NCI-H1930 (cell line): ENCODE measurements at regions not wholly inside any gene's neighbourhood (a gene's known extent, or its start where the extent isn't known, plus 50 kb on each side); places are given as distances from the start of the nearest gene placed in this dataset.
A peak's percentile ranks its signal among the peaks of the same experiment; 100 is the strongest.

Experiments used
- DNase-seq, 2 experiments: peaks; one replicate each; lab custom pipeline; 2025; lab: John Stamatoyannopoulos, UW

- no peak for DNase-seq
Measured at GRCh38 chr13:105363261-105364190, 1171.9 kb downstream of the EFNB2 start.

GRCh38 chr13:105353654-105354053, 1181.8 kb downstream of the EFNB2 start:
- no peak for DNase-seq

- no peak for DNase-seq
Measured at GRCh38 chr13:105349082-105349723, 1186.3 kb downstream of the EFNB2 start.

DNA sequence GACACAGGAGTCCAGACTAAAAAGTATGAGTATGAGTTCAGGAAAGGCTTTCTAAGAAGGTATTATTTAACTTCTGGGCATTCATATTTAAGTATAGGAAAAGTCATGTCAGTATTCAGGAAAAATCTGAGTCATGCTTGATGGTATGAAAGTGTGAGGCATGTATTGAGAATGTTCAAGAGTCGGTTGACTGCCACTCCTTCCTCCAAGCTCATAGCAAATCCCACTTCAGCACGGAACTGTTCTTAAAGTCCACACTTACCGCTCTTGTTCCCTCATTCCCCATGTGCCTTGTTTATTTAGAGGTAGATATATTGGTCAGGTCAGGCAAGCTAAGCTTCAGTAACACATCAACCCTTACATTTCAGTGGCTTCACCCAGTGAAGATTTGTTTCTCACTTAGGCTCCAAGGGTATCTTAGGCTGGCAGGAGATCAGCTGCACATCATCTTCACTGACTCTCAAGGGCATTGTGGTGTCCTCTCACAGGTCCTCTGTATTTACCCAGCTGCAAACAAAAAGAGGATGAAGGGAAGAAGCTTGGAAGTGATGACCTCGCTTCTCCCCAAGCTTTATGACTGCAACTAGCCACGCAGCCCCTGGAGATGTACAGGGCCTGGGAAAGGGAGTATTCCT, 1189.2 kb downstream of the EFNB2 start:
- DNase-seq = no peak

DNA sequence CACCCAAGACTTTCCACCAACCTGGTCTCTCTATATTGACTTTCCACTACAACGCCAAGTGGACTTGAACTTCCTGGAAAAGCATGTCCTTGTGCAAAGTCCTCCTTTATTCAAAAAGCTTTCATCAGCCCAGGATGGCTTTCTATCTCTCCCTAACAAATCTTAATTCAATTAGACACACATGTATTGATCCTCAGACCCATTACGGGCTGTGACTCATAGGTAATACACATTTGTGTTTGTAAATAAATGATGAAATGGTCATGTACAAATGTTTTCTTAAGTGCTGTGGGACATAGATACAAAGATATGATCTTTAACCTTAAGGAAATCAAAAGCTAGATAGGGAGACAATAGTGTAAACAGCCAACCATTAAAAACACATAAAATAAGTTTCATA, 1189.7 kb downstream of the EFNB2 start:
- DNase-seq = no peak

GRCh38 chr13:105345131-105345530, 1190.3 kb downstream of the EFNB2 start:
- no peak for DNase-seq

- DNase-seq = no peak
Measured at GRCh38 chr13:105343134-105343806, 1192.2 kb downstream of the EFNB2 start.

DNA sequence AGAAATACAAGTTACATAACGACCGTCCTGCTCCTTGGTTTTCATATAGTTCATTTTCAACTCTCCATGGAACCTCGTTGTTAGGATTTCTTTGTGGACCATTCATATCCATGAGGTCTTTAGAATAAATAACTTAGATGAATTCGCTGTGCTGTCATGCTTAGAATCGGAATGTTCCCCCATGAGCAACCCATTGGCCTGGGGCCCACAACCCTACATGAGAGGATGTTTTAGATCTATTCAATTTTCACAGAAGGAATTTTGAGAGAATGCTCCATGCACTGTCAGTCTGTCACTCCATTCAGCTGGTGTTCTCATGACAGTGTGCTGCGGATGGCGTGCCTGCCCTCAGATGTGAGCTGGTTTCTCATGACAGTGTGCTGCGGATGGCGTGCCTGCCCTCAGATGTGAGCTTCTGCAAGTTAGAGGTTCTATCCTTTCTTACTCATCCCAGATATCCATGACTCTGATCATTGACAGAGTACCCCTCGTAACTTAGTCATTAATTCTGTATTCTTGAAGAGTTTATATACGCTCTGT, 1193.1 kb downstream of the EFNB2 start:
- DNase-seq = no peak

DNA sequence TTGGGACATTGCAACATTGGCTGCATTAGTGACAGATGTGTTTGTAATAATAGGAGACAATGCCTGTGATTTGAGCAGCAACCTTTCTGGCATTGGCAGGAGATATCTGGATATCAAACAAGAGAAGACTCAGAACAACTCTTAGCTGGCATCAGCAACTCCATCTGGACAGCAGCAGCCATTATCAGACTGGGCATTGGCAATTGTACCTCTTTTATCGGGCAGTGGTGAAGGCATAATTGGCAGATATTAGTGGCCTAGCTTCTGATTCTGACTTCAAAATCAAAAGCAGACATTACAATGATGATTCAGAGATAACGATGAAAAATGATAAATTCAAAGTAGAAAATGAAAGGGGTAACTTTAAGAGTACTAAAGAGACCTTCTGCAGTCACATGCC, 1193.7 kb downstream of the EFNB2 start:
- DNase-seq = no peak

- no peak for DNase-seq
Measured at GRCh38 chr13:105341256-105341655, 1194.2 kb downstream of the EFNB2 start.

- no peak for DNase-seq
Measured at GRCh38 chr13:105340061-105340606, 1195.3 kb downstream of the EFNB2 start.

GRCh38 chr13:105338773-105339172, 1196.7 kb downstream of the EFNB2 start:
- no peak for DNase-seq

DNA sequence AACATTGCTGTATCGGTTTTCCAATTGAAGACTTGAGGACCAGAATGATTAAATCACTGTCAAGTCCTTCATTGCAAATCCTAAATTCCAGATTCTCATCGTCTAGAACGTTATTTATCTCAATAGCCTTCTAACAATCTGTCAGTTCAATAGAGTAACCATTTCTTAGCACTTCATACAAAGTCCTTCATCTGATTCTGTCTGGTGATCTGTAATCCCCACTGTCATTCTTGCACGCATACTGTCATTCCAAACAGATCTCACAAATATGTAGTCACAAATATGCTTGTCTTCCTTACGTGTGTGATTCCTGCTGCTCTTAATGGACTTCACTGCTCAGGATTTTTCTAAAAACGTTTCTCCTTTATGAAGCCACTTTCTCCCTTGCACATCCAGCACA, 1197.5 kb downstream of the EFNB2 start:
- DNase-seq = no peak

DNA sequence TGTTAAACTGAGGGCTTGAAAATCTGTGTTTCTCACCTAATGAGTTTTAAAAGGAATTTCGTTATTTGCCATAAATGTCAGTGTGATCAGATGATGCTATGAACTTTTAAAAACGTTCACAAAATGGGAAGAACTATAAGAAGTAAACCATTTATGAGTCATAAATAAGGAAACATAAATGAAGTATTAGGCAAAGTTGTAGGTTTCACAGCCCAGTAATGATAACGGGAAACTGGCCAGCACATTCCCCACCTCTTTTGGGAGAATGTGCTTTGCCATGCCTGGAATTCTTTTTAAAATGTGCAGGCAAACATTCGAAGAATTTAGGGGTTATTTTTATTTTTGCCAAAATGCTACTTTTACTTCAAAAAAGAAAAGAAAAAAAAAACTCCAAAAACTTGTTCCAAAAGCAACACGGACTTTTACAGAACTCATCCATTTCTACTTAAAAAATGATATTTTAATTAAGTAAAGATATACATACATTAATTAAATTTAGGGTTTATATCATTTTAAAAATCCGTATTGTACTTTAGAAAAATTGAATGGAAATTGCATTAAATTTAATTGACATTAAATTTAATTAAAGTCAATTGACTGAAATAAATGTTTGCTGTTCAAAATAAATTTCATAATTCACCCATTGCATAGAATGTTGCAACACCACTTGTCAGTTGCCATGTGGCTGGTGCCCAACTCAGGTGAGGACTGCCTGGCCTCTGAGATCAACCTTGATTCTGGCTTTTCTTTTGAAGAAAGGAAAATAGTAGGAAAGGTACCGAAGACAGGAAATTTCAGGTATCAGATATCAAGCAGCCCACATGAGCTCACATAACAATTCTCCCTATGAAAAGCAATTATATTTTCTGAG, 1198.5 kb downstream of the EFNB2 start:
- no peak for DNase-seq

DNA sequence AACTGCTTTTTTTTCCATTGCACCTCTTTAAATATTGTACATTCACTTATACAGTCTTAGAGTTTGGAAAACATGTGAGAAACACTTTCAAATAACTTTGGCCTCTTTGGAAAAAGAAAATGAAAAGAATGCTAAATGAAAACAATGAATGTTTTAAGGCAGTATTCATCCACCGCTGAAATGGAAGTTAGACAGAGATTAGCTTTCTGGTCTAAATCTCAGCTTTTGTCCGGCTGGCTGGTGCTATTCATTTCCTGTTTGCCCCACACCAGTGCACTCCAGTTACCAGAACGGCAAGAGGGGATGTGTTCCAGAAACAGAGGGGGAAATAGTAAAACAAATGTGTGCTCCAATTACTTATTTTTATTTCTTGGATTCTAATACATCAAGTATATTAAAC, 1201.3 kb downstream of the EFNB2 start:
- no peak for DNase-seq

DNA sequence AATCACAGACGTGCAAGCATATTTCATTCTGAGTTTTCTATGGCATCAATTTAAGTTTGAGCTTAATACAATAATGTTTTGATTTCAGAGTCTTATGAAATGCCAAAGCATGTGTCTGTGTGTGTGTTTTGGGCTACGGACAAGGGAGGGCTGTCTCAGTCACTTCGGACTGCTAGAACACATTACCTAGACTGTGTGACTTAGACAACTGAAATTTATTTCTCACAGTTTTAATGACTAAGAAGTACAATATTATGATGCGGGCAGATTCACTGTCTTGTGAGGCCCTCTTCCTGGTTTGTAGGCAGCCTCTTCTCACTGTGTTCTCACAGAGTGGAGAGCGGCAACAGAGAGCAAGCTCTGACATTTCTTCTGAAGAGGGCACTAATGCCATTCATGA, 1202.0 kb downstream of the EFNB2 start:
- no peak for DNase-seq

DNA sequence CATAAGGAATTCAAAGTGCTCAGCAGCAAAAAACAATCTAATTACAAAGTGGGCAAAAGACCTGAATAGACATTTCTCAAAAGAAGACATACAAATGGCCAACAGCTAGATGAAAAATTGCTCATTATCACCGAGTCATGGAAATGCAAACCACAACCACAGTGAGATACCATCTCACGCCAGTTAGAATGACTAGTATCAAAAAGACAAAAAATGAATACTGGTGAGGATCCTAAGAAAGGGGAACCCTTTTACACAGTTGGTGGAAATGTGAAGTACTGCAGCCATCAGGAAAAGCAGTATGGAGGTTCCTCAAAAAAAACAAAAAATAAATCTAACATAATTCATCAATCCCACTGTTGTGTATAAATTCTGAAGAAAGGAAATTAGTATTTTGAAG, 1206.1 kb downstream of the EFNB2 start:
- no peak for DNase-seq

DNA sequence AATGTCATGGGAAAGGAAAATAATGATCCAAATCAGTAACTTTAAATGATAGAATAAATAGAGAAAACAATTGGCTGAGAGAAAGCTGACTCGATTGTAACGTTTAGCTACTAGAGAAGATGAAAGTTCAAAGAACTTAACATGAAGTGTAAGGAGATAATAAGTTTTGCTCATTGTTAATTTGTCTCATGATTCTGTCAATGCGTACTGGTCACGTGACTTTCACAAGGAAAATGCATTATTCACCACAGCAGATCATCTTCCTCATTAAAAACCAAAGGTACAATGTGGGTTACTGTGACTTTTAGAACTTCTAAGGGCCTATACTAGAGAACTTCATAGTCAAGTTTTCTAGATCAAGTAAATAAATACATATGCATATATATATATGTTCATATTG, 1207.2 kb downstream of the EFNB2 start:
- DNase-seq = no peak

DNA sequence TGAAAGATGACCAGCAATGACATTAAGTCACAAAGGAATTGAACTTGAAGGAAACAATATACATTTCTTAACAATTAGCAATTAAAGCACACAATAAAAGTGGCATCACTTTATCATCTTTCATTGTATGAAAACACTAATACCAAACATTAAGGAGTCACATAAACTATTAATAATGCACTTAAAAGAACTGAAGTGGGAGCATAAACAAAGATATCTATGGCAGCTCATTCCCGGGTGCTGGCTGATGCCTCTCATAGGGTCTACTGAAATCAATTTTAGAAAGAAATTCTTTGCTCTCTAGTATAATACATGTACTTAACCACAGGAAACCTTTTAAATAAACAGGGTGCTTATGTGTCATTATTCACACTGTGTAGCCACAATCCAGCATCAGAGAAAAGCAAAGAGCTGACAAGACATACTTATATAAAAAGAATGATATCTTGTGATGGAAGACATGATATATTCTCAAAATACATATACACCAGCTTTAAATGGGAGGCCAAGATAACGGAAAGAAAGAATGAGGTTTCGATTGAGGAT, 1207.8 kb downstream of the EFNB2 start:
- peak; percentile 50 to 52 for DNase-seq

GRCh38 chr13:105319875-105320274, 1215.6 kb downstream of the EFNB2 start:
- no peak for DNase-seq

DNA sequence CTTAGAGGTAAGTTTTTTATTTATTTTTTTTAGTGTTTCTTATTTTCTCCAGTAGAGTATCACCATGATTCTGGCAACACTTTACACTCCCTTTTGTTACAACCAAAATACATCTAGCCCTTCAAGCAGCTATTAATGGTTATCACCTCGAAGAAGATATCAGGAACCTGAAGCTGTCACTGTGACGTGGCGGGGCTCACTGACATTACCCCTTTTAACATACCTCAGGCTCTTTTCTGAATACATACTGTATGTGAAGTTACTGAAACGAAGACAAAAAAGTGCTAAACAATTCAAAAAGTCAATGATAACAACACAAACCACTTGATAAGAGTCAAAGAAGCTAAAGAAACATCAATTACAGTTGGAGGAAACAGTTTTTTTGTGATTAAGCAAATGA, 1218.7 kb downstream of the EFNB2 start:
- DNase-seq = no peak
